ENCODE measurements at regions not wholly inside any gene's neighbourhood (a gene's known extent, or its start where the extent isn't known, plus 50 kb on each side); places are given as distances from the start of the nearest gene placed in this dataset.

DNA sequence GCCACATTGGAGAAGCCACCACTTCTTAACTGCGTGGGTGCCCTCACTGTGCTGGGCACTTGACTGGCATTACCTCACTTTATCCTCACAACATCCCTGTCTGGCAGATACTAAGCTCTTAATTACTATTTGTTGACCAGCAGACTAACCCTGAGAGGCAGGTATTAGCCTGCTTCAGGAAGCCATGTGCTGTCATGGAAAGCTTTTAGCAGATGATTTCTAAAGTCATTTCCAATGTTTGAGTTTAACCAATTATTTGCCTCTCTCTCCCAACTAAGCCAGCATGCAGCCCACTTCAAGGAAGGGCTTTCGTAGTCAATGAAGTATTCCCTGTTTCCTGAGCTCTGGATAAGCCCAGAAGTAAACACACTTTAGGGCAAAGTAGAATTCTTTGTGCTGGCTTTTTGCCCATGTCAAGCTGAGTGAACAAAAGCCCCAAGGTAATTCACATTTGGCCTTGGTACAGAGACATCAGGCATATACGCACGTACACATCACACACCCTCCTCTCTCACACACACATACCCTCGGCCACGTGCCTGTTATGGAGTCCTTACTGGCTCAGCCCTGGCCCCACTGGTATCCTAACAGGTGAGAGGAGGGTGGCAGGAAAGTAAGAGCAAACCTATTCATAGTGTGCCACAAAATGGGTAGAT lies 108.6 kb downstream of the C1D start (continued):
- TF ChIP-seq SPEN (CRISPR knock-in tag; IDR thresholded peaks at IDR 0.05; ENCODE audit: low read depth) (peak; percentile 72), KLF6 (CRISPR knock-in tag; IDR thresholded peaks at IDR 0.05) (no peak), ZNF644 (CRISPR knock-in tag; IDR thresholded peaks at IDR 0.05; ENCODE audit: low read depth) (no peak; the same call in 1 of the 2 replicates), NR2F2 (IDR thresholded peaks at IDR 0.05; ENCODE audit: borderline replicate concordance, low read depth) (peak; percentile 37; the same call in 1 of the 2 replicates), RXRB (CRISPR knock-in tag; IDR thresholded peaks at IDR 0.05; ENCODE audit: borderline replicate concordance) (peak; percentile 78), SMARCE1 (IDR thresholded peaks at IDR 0.05; ENCODE audit: borderline replicate concordance) (no peak), FUBP1 (CRISPR knock-in tag; IDR thresholded peaks at IDR 0.05; ENCODE audit: borderline replicate concordance) (no peak), HNF1A (IDR thresholded peaks at IDR 0.05; ENCODE audit: low read depth) (0 out of 2 replicates have a peak, but pooled peaks have one; percentile 58), HNF1A (CRISPR knock-in tag; IDR thresholded peaks at IDR 0.05; ENCODE audit: borderline replicate concordance) (peak; percentile 24; the same call in 1 of the 2 replicates), HNF1B (CRISPR knock-in tag; IDR thresholded peaks at IDR 0.05) (peak; percentile 66), ZBTB20 (CRISPR knock-in tag; IDR thresholded peaks at IDR 0.05; ENCODE audit: borderline replicate concordance, low read depth) (0 out of 2 replicates have a peak, but pooled peaks have one; percentile 55), SMAD3 (CRISPR knock-in tag; IDR thresholded peaks at IDR 0.05) (no peak), ZNF296 (CRISPR knock-in tag; conservative IDR thresholded peaks at IDR 0.05) (no peak), PLSCR1 (CRISPR knock-in tag; IDR thresholded peaks at IDR 0.05; ENCODE audit: borderline replicate concordance) (no peak), SP140L (CRISPR knock-in tag; IDR thresholded peaks at IDR 0.05; ENCODE audit: borderline replicate concordance) (no peak), SRSF1 (optimal IDR thresholded peaks at IDR 0.05; ENCODE audit: low read depth, low read length) (no peak)
- TF ChIP-seq, protein P1, sequence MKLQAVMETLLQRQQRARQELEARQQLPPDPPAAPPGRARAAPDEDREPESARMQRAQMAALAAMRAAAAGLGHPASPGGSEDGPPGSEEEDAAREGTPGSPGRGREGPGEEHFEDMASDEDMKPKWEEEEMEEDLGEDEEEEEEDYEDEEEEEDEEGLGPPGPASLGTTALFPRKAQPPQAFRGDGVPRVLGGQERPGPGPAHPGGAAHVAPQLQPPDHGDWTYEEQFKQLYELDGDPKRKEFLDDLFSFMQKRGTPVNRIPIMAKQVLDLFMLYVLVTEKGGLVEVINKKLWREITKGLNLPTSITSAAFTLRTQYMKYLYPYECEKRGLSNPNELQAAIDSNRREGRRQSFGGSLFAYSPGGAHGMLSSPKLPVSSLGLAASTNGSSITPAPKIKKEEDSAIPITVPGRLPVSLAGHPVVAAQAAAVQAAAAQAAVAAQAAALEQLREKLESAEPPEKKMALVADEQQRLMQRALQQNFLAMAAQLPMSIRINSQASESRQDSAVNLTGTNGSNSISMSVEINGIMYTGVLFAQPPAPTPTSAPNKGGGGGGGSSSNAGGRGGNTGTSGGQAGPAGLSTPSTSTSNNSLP (IDR thresholded peaks at IDR 0.05; ENCODE audit: low read depth, low read length), result no peak
